ENCODE measurements at regions not wholly inside any gene's neighbourhood (a gene's known extent, or its start where the extent isn't known, plus 50 kb on each side); places are given as distances from the start of the nearest gene placed in this dataset.

GRCh38 chr11:15390857-15391256 lies 276.1 kb downstream of the INSC start:
- DNase-seq, result no peak

- no peak for DNase-seq
These were observed 282.1 kb downstream of the INSC start for GRCh38 chr11:15396778-15397177.

GRCh38 chr11:15406851-15407351 lies 292.2 kb downstream of the INSC start:
- no peak for DNase-seq

GRCh38 chr11:15412054-15412453 lies 297.3 kb downstream of the INSC start:
- no peak for DNase-seq

DNA sequence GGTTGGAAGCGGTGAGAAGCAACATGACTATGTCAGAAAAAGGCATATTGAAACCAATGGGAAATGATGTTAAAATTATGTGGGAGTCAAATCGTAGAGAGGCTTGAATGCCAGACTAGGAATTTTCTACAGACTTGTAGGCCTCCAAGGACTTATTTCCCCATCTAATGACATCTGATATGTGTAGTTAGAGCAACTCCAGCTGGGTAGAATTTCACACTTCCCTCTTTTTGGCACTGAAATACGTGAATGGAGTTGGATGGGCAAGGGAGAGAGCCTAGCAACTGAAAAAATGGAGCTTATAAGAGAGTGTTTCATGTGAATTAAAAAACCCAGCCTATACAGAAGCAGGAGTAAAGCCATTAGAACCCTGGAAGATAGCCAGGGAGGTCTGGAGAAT lies 304.2 kb downstream of the INSC start:
- DNase-seq, result no peak

- DNase-seq, result no peak
These were observed 305.0 kb downstream of the INSC start for GRCh38 chr11:15419696-15420095.

GRCh38 chr11:15430381-15430780 lies 315.7 kb downstream of the INSC start:
- no peak for DNase-seq

- no peak for DNase-seq
These were observed 319.8 kb downstream of the INSC start for GRCh38 chr11:15434529-15434928.

GRCh38 chr11:15446315-15446714 lies 331.6 kb downstream of the INSC start:
- DNase-seq, result no peak

- no peak for DNase-seq
These were observed 332.2 kb downstream of the INSC start for GRCh38 chr11:15446929-15447328.

DNA sequence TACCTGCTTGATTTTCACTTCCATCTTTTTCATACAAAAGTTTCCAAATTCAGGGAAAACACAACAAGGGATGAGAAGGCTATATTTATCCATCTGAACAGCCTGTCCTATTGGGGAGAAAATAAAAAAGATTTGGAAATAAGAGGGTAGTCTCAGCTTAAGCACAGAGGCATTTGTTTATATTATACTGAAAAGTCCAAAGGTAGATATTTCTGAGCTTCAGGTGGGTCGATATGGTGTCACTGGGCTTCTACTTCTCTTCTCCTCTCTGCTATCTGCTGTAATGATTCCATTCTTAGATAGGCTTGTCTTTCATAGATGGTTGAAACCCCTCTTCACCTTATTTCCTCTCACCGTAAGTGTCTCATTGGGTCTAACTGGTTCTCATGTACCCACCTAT lies 337.0 kb downstream of the INSC start:
- no peak for DNase-seq

DNA sequence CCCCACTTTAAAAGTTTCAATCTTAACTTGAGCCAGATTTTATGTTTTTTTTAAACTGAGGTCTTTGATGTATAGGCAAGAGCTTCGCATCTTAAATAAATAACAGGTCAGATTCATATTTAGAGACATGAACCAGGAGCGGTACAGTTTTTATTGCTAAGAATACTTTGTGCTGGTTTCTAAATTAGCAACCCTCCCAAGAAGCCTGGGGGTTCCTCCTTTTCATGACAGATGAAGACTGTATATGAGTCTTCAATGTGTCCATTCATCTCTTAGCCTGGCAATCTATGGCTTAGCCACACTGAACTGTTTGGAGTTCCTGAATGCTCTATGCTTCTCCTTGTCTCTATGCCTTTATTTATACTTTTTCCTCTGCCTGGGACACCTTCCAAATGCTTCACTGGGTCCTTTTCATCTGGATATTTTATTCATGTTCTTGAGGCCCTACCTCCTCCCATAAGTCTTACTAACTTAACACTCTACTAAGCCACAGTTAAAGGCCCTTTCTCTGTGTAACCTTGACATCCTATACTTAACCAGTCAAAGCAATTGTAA lies 338.6 kb downstream of the INSC start:
- DNase-seq, result no peak

GRCh38 chr11:15468466-15468865 lies 353.7 kb downstream of the INSC start:
- DNase-seq, result no peak

DNA sequence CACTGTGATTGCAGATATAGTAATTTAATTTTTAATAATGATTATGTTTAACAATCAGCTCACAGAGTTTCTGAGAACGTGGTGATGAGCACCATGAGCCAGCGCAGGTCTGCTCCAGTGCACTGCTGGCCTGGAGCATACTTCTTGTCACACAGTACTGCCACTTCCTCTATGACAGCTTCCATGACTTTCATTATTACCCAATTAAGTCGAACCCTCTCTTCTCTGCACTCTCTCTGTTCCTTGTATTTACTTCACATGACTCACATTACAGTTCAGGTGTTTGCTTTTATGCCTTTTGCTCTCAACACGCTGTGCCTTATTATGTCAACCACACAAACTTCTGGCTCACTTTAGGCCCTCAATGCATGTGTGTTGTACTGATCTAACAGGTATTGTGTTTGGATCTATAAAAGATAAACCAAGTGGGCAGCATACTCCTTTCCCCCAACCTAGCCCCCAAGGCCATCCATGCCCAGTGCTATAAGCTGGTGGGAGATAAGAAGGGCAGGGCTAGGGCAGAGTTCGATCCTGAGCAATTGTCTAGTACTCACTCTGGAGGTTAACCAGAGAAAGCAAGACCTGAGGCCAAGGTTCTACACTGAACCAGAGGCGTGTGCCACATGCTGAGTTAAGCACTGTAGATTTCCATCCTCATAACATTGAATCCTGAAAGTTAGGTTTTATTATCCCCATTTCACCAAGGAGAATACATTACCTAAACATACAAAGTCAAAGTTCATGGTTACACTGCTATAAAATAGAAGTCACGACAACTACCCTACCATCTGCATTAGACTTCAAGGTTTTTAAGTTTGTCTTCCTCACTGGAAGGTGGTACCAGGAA lies 356.5 kb downstream of the INSC start:
- DNase-seq, result no peak

DNA sequence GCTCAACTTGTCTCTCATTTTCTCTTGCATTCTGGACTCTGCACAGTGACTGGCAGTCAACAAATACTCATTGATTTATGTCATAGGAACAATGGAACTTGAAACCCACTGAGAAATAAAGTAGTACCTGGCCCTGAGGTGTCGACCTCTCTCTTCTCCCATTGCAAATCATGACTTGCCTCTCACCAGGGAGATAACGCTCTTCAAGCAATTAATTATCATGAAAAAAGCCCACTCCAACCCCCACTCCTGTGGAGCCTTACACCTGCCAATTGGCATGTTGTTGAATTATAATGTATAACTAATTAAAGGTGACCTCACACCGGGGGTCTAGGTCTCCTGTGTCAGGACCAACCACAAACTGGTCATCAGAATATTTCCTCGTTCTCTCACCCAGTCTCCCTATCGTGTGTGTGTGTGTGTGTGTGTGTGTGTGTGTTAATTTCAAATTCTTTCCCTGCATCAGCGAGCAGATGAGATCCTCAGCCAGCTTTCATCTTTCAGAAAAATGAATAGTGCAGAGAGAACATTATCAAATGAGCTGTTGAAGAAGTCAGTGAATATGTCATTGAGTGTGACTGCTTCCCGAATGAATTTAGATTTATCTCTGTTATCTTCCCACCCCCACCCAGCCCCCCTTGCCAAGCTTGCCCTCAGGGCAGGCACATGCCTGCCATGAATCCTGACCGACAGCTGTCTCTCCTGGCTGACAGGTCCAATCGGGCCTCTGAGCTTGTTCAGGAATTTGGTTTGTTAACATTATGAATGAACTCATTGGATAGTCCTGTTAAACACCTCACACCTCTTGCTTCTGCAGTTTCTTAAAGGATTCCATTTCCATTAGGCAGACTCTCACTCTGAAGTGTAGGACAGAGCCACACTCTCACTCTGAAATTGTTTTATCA lies 357.4 kb downstream of the INSC start:
- no peak for DNase-seq

- no peak for DNase-seq
These were observed 359.5 kb downstream of the INSC start for GRCh38 chr11:15473954-15474837.

GRCh38 chr11:15476371-15476917 lies 361.7 kb downstream of the INSC start:
- DNase-seq, result no peak

DNA sequence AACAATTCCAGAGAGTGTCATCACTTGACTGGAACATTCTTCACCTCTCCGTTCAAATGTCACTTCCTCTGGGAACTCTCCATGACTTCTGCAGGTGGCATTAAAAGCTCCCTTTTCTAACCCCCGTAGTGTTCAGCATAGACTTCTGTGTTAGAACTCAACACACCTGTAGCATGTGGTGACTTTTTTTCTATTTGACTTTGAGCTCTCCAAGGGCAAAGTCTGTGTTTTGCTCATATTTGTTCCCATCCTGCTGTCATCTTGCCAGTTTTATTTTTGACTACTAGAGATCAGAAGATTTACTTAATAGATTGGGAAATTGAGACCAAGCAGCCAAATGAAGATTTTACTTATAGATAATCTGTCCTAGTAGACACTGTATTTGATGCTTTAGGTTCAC lies 367.1 kb downstream of the INSC start:
- no peak for DNase-seq

DNA sequence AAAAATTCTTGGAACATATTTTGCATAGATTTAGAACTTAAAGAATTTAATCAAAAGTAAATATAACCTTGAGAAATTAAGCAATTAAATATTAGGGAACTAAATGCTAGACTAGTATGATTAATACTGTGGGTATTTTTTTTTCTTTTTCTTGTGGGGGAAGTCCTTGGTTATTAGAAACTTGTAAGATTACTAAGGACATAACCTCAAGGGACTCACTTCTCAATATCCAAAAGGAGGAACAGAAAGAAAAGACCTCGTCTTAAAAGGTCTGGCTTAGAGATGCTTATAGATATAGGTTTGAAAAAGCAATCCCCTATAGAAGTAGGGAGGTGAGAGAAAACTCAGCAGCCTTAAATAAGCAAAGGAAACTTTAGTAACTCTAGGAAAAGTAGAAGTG lies 368.5 kb downstream of the INSC start:
- no peak for DNase-seq

DNA sequence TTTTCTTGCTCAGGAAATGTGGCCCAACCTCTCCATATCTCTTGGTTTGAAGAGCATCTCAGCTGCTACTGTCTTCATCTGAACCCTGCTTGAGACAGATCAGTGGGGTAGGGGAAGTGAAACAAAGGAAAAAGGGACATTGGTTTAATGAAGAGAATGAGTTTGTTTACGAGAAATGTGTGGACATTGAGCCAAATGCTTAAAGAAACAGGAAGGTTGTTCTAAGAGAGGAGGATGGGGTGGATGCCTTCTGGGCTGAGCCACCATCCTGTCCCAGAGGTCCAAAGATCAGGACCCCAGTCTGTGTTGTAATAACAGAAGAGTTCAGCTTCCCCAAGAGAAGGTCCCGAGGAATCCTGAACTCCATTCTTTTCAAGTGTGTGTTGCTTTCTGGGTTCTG lies 369.7 kb downstream of the INSC start:
- DNase-seq, result no peak

- no peak for DNase-seq
These were observed 370.7 kb downstream of the INSC start for GRCh38 chr11:15485432-15485831.

- DNase-seq, result no peak
These were observed 374.6 kb downstream of the INSC start for GRCh38 chr11:15489281-15489680.
